Cardiac muscle cell (in vitro differentiated cells and primary cell): ENCODE measurements at regions not wholly inside any gene's neighbourhood (a gene's known extent, or its start where the extent isn't known, plus 50 kb on each side); places are given as distances from the start of the nearest gene placed in this dataset.
"Not testable (repeated sequence)": the region's sequence is repeated elsewhere in the genome, so short reads cannot be mapped to it uniquely, and the experiment has no call there.

Source experiments
- DNase-seq, 2 donors: peaks; one replicate each; pipeline versions ENCODE4 v3.0.0 to v3.0.0-alpha.2; 2010 to 2017; ENCODE audit warnings: low read depth in 1 of 2, low spot score in 1 of 2
- H3K27ac ChIP-seq: fragments of 200-600 bp; sonication (generic); 2 replicates; pipeline ENCODE4 v1.5.1; 2016
- H3K27me3 ChIP-seq: fragments of 200-600 bp; sonication (generic); 2 replicates; pipeline ENCODE4 v1.6.0; 2016; ENCODE audit warnings: control low read depth
- H3K36me3 ChIP-seq: fragments of 200-600 bp; sonication (generic); 2 replicates; pipeline ENCODE4 v1.5.1; 2016; ENCODE audit warnings: control low read depth
- H3K4me1 ChIP-seq: fragments of 200-600 bp; sonication (generic); 2 replicates; pipeline ENCODE4 v1.8.1; 2017; ENCODE audit warnings: low read depth, mild to moderate bottlenecking, mixed run types
- H3K4me3 ChIP-seq: fragments of 200-600 bp; sonication (generic); 2 replicates; pipeline ENCODE4 v1.5.1; 2016; ENCODE audit warnings: mild to moderate bottlenecking
- H3K9me3 ChIP-seq: fragments of 200-600 bp; sonication (generic); 2 replicates; pipeline ENCODE4 v1.5.1; 2017; ENCODE audit warnings: low read depth, mild to moderate bottlenecking, control low read depth
- TF ChIP-seq, protein P1 (sequence below): IDR thresholded peaks from 2 replicates; pipeline ENCODE4 v1.5.1; 2012; ENCODE audit warnings: low read depth, mild to moderate bottlenecking, low read length

DNA sequence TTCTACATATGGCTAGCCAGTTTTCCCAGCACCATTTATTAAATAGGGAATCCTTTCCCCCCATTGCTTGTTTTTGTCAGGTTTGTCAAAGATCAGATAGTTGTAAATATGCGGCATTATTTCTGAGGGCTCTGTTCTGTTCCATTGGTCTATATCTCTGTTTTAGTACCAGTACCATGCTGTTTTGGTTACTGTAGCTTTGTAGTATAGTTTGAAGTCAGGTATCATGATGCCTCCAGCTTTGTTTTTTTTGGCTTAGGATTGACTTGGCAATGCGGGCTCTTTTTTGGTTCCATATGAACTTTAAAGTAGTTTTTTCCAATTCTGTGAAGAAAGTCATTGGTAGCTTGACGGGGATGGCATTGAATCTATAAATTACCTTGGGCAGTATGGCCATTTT is 60.0 kb upstream of the GPC3 start:
- not testable (repeated sequence) for H3K4me1 ChIP-seq, H3K27me3 ChIP-seq, H3K36me3 ChIP-seq, H3K9me3 ChIP-seq, H3K27ac ChIP-seq, H3K4me3 ChIP-seq, DNase-seq

DNA sequence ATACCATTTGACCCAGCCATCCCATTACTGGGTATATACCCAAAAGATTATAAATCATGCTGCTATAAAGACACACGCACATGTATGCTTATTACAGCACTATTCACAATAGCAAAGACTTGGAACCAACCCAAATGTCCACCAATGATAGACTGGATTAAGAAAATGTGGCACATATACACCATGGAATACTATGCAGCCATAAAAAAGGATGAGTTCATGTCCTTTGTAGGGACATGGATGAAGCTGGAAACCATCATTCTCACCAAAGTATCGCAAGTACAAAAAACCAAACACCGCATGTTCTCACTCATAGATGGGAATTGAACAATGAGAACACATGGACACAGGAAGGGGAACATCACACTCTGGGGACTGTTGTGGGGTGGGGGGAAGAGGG is 81.7 kb upstream of the GPC3 start:
- not testable (repeated sequence) for H3K9me3 ChIP-seq, H3K27me3 ChIP-seq, H3K4me1 ChIP-seq, H3K36me3 ChIP-seq, H3K4me3 ChIP-seq, DNase-seq, H3K27ac ChIP-seq

DNA sequence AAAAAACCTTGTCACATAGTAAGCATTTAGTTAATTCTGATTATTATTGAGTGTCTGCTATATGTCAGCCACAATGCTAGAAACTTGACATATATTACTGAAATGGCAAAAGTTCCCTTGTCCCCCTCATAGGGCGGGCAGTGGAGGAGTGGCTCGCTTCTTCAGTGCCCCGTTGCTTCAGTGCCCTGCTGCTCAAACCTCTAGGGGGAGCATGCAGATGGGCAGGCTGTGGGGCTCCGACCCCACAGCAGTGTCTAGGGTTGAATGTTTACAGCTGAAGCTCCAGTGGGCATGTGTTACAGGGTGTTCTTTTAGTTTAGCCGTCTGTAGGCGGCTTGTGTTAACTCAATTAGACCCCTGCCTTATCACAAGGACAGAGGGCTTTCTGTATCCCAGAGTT is 86.5 kb upstream of the GPC3 start:
- H3K27me3 ChIP-seq, H3K36me3 ChIP-seq, H3K4me3 ChIP-seq, DNase-seq, H3K27ac ChIP-seq, H3K9me3 ChIP-seq, H3K4me1 ChIP-seq: not testable (repeated sequence)

DNA sequence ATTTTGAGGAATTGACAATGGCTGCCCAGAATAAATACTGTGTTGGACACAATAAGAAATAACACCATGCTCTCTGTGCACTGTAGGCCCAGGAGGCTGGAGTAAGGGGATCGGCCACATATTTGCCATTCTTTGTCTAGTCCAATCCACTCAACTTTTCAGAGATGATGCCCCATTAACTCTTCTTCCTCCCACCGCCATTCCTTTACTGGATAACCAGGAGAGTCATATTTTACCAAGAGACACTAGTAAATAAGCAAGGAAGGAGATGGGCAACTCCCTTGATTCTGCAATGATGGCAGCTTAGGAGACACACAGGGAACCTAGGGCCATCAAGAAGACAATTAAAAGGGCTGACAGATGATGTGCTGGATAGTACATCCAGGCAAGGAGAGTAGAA is 87.9 kb upstream of the GPC3 start:
- TF ChIP-seq, protein P1, sequence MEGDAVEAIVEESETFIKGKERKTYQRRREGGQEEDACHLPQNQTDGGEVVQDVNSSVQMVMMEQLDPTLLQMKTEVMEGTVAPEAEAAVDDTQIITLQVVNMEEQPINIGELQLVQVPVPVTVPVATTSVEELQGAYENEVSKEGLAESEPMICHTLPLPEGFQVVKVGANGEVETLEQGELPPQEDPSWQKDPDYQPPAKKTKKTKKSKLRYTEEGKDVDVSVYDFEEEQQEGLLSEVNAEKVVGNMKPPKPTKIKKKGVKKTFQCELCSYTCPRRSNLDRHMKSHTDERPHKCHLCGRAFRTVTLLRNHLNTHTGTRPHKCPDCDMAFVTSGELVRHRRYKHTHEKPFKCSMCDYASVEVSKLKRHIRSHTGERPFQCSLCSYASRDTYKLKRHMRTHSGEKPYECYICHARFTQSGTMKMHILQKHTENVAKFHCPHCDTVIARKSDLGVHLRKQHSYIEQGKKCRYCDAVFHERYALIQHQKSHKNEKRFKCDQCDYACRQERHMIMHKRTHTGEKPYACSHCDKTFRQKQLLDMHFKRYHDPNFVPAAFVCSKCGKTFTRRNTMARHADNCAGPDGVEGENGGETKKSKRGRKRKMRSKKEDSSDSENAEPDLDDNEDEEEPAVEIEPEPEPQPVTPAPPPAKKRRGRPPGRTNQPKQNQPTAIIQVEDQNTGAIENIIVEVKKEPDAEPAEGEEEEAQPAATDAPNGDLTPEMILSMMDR = no peak
- Histone ChIP-seq H3K27me3 (no peaks in the 10 kb centered on the region), H3K9me3 (no peaks in the 10 kb centered on the region), H3K4me3 (no peak overlapping the region), H3K27ac (no peak overlapping the region), H3K36me3 (no peaks in the 10 kb centered on the region), H3K4me1 (no peaks in the 10 kb centered on the region)
- no peak for DNase-seq

DNA sequence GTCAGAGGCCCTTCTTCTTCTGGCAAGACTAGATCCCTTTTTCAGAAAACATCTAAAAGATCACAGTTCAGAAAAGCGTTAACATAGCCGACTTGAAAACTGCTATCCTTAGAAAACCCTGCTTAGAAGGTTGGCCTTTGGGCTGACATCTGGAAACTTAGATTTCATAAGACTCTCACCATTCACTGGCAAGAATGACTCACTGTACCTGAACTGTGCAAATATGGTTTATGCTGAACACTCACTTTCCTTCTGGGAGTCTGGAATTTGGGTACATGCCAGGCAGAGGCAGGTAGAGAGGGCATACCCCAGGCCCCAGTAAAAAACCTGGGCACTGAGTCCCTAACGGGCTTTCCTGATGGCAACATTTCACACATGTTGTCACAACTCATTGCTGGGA is 88.8 kb upstream of the GPC3 start:
- no peak overlapping the region for H3K27ac ChIP-seq
- no peaks in the 10 kb centered on the region for H3K27me3 ChIP-seq
- TF ChIP-seq, protein P1 = no peak
- H3K9me3 ChIP-seq = no peaks in the 10 kb centered on the region
- DNase-seq = no peak
- H3K4me3 ChIP-seq = no peak overlapping the region
- H3K4me1 ChIP-seq = no peaks in the 10 kb centered on the region
- no peaks in the 10 kb centered on the region for H3K36me3 ChIP-seq

DNA sequence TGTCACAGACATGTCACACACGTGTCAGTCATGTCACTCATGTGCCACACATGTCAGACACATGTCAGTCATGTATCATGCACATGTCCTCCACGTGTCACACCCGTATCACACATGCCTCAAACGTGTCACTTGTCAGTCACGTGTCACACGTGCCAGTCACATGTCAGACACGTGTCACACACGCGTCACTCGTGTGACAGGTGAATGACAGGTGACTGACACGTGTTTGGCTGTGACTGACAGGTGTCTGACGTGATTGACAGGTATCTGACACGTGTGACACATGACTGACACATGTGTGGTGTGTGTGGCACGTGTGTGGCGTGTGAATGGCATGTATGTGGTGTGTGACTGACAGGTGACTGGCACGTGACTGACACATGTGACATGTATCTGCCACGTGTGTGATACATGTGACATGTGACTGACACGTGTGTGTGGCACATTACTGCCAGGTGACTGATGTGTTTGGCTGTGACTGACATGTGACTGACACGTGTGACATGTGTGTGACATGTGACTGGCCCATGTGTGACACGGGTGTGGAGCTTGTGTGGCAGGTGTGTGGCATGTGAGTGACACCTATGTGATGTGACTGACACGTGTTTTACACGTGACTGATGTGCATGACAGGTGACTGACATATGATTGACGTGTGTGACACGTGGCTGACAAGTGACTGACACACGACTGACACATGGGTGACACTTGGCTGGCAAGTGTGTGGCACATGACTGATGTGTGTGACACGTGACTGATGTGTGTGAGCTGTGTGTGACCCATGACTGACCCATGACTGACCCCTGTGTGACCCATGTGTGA is 90.7 kb upstream of the GPC3 start:
- TF ChIP-seq, protein P1 = no peak
- Histone ChIP-seq H3K4me3 (no peak overlapping the region), H3K36me3 (no peaks in the 10 kb centered on the region)

DNA sequence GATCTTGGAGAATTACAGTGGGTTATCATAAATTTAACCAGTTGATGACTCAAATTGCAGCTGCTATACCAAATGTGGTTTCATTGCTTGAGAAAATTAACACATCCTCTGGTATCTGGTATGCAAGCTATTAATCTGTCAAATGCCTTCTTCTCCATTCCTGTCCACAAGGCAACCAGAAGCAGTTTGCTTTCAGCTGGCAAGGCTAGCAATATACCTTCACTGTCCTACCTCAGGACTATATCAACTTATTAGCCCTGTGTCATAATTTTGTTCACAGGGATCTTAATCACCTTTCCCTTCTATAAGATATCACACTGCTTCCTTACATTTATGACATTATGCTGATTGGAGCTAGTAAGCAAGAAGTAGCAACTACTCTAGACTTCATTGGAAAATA is 110.0 kb upstream of the GPC3 start:
- DNase-seq = no peak
- Histone ChIP-seq H3K36me3 (no peaks in the 10 kb centered on the region), H3K27me3 (no peaks in the 10 kb centered on the region), H3K27ac (no peak overlapping the region), H3K9me3 (no peaks in the 10 kb centered on the region), H3K4me3 (no peak overlapping the region), H3K4me1 (peaks cover 3% of the 10 kb centered on the region)
- TF ChIP-seq, protein P1 = no peak

More for the DNA sequence above, 90.7 kb upstream of the GPC3 start:
- H3K9me3 ChIP-seq = no peaks in the 10 kb centered on the region
- DNase-seq = no peak
- no peaks in the 10 kb centered on the region for H3K4me1 ChIP-seq
- no peak overlapping the region for H3K27ac ChIP-seq
- H3K27me3 ChIP-seq = no peaks in the 10 kb centered on the region
